B cell (primary cell): ENCODE measurements at regions not wholly inside any gene's neighbourhood (a gene's known extent, or its start where the extent isn't known, plus 50 kb on each side); places are given as distances from the start of the nearest gene placed in this dataset.

ENCODE experiments used
- ATAC-seq: fragments of 200-7000 bp; cut with Tn5 transposase; one replicate; pipeline ENCODE4 v1.10.0; 2021; ENCODE audit warnings: low read depth, mild to moderate bottlenecking, moderate number of reproducible peaks, moderate library complexity
- CTCF ChIA-PET: fragments of 350-600 bp; sonication (Branson Sonifier 250); formaldehyde crosslinking; loops from one replicate; lab custom pipeline; 2021; ENCODE audit warnings: antibody characterized with exemption, inconsistent platforms; lab: Charles Lee
- POLR2A ChIA-PET: fragments of 350-600 bp; sonication (Branson Sonifier 250); formaldehyde crosslinking; loops from one replicate; lab custom pipeline; 2021; ENCODE audit warnings: antibody characterized with exemption; lab: Charles Lee
- DNase-seq: peaks from one replicate; pipeline ENCODE4 v3.0.0; 2013
- H2AFZ ChIP-seq: 2 replicates; pipeline ENCODE4 v1.6.1; 2012; ENCODE audit warnings: mild to moderate bottlenecking, low read depth, low read length; ENCODE audit not compliant: insufficient read depth, poor library complexity, severe bottlenecking
- H3K27ac ChIP-seq, 2 donors: 1 replicate in 1 of 2; 2 replicates in 1 of 2; pipeline ENCODE4 v1.5.1; 2012 to 2013; ENCODE audit warnings: low read length in 2 of 2, mild to moderate bottlenecking in 2 of 2, moderate library complexity in 1 of 2
- H3K27me3 ChIP-seq, 4 experiments: fragments of 200-600 bp in 1 of 4; sonication (generic) in 1 of 4; replicated peaks in 1 of 4; 1 replicate in 2 of 4; 2 replicates in 2 of 4; pipeline versions ENCODE4 v1.6.1 to v1.7.0; 2013 to 2016; ENCODE audit warnings: low read length in 3 of 4, mild to moderate bottlenecking in 2 of 4, mixed read lengths in 1 of 4, moderate library complexity in 1 of 4; ENCODE audit not compliant: insufficient read depth in 4 of 4, control insufficient read depth in 3 of 4; ENCODE audit errors: control extremely low read depth in 1 of 4
- H3K36me3 ChIP-seq, 2 experiments: replicated peaks in 1 of 2; 1 replicate in 1 of 2; 2 replicates in 1 of 2; pipeline versions ENCODE4 v1.6.1 to v1.7.1; 2013; ENCODE audit warnings: low read length in 1 of 2; ENCODE audit not compliant: insufficient read depth in 2 of 2, control insufficient read depth in 1 of 2; ENCODE audit errors: control extremely low read depth in 1 of 2, extremely low read depth in 1 of 2
- H3K4me1 ChIP-seq, 2 donors: fragments of 200-600 bp in 1 of 2; sonication (generic) in 1 of 2; 1 replicate in 1 of 2; 2 replicates in 1 of 2; pipeline versions ENCODE4 v1.5.1 to v1.6.1; 2013 to 2017; ENCODE audit warnings: low read length in 2 of 2; ENCODE audit not compliant: control insufficient read depth in 2 of 2, insufficient read depth in 2 of 2
- H3K4me2 ChIP-seq: replicated peaks from 2 replicates; pipeline ENCODE3; 2012; ENCODE audit warnings: mild to moderate bottlenecking, low read depth, low read length; ENCODE audit not compliant: poor library complexity, severe bottlenecking
- H3K4me3 ChIP-seq, 5 experiments: fragments of 200-600 bp in 1 of 5; sonication (generic) in 1 of 5; 1 replicate in 3 of 5; 2 replicates in 2 of 5; pipeline versions ENCODE4 v1.5.1 to v1.7.0; 2011 to 2016; ENCODE audit warnings: low read length in 4 of 5, mild to moderate bottlenecking in 4 of 5, low read depth in 2 of 5, control low read depth in 1 of 5, moderate library complexity in 1 of 5; ENCODE audit not compliant: insufficient read depth in 1 of 5; ENCODE audit errors: control extremely low read depth in 1 of 5, extremely low read depth in 1 of 5
- H3K79me2 ChIP-seq: fragments of 200-600 bp; sonication (generic); one replicate; pipeline ENCODE4 v1.6.0; 2016; ENCODE audit warnings: low read length; ENCODE audit not compliant: control insufficient read depth, insufficient read depth
- H3K9ac ChIP-seq: fragments of 200-600 bp; sonication (generic); 2 replicates; pipeline ENCODE4 v1.6.1; 2017; ENCODE audit warnings: mild to moderate bottlenecking, low read length, moderate library complexity
- H3K9me3 ChIP-seq, 3 donors: one replicate each; pipeline versions ENCODE4 v1.6.1 to v1.7.1; 2013; ENCODE audit warnings: low read length in 2 of 3; ENCODE audit not compliant: control insufficient read depth in 2 of 3, insufficient read depth in 1 of 3; ENCODE audit errors: control extremely low read depth in 1 of 3
- H4K20me1 ChIP-seq: 2 replicates; pipeline ENCODE4 v1.6.0; 2012; ENCODE audit warnings: mild to moderate bottlenecking, low read length; ENCODE audit not compliant: insufficient read depth, control insufficient read depth, poor library complexity, severe bottlenecking
- H3K27ac Mint-ChIP-seq: one replicate; pipeline ENCODE4 v1.8.0; 2021; ENCODE audit warnings: mixed read lengths
- H3K27me3 Mint-ChIP-seq: one replicate; pipeline ENCODE4 v1.8.0; 2021; ENCODE audit warnings: mixed read lengths
- H3K4me1 Mint-ChIP-seq: one replicate; pipeline ENCODE4 v1.8.0; 2021; ENCODE audit warnings: mixed read lengths
- H3K4me3 Mint-ChIP-seq: one replicate; pipeline ENCODE4 v1.8.0; 2021; ENCODE audit warnings: mixed read lengths
- H3K9me3 Mint-ChIP-seq: one replicate; pipeline ENCODE4 v1.8.0; 2022; ENCODE audit warnings: mixed read lengths; ENCODE audit not compliant: insufficient read depth
- CTCF ChIP-seq: fragments of 200-600 bp; IDR thresholded peaks from one replicate; pipeline ENCODE4 v1.8.0; 2022; ENCODE audit warnings: antibody characterized with exemption, mild to moderate bottlenecking
- EZH2 ChIP-seq: IDR thresholded peaks from 2 replicates; pipeline ENCODE4 v1.6.1; 2012; ENCODE audit warnings: borderline replicate concordance, low read depth, mild to moderate bottlenecking, moderate library complexity, low read length; ENCODE audit not compliant: insufficient read depth, poor library complexity, severe bottlenecking
- WGBS: methylation state at CpG from one replicate; pipeline ENCODE4 v1.1.5; 2013; ENCODE audit warnings: missing lambda C conversion rate; ENCODE audit not compliant: insufficient coverage; 5-methylcytosine and 5-hydroxymethylcytosine counted together
- intact Hi-C: fragments of 100-400 bp; cut with micrococcal nuclease; formaldehyde crosslinking; loops from one replicate; pipeline ENCODE4 v1.10.0; 2022

GRCh38 chr2:39567507-39567906 is 98.2 kb upstream of the TMEM178A start:
- ATAC-seq (no peak), DNase-seq (no peak)
- Mint-ChIP-seq H3K9me3 (peaks cover 8% of the 10 kb centered on the region), H3K4me3 (no peak overlapping the region), H3K27me3 (peaks cover 3% of the 10 kb centered on the region), H3K4me1 (no peaks in the 10 kb centered on the region), H3K27ac (no peak overlapping the region)
- no peak overlapping the region for H3K27ac ChIP-seq
- H3K4me3 ChIP-seq = no peak overlapping the region
- H3K9ac ChIP-seq = no peak overlapping the region
- TF ChIP-seq EZH2 = no peak
- no peak for TF ChIP-seq CTCF
- no peak overlapping the region for H2AFZ ChIP-seq
- no peaks in the 10 kb centered on the region for H3K27me3 ChIP-seq
- WGBS = 100% methylated on average over 1 of the region's 1 CpG
- H4K20me1 ChIP-seq = no peaks in the 10 kb centered on the region
- ChIA-PET CTCF (no interaction called here), POLR2A (no interaction called here)
- H3K4me2 ChIP-seq = no peak overlapping the region
- intact Hi-C loops = no loop called here
- no peaks in the 10 kb centered on the region for H3K79me2 ChIP-seq
- H3K36me3 ChIP-seq = no peaks in the 10 kb centered on the region
- no peaks in the 10 kb centered on the region for H3K4me1 ChIP-seq
- H3K9me3 ChIP-seq = peaks cover 5 to 22% (median 22%) of the 10 kb centered on the region in 3 donors

GRCh38 chr2:39568116-39568515 is 97.6 kb upstream of the TMEM178A start:
- Histone ChIP-seq H3K79me2 (no peaks in the 10 kb centered on the region), H3K4me3 (no peak overlapping the region), H4K20me1 (no peaks in the 10 kb centered on the region), H3K4me1 (no peaks in the 10 kb centered on the region), H3K4me2 (no peak overlapping the region), H3K36me3 (no peaks in the 10 kb centered on the region), H3K27ac (no peak overlapping the region), H3K27me3 (no peaks in the 10 kb centered on the region), H3K9me3 (peaks cover 5 to 16% (median 16%) of the 10 kb centered on the region in 3 donors), H2AFZ (no peak overlapping the region), H3K9ac (no peak overlapping the region)
- no peak overlapping the region for H3K4me3 Mint-ChIP-seq
- no peaks in the 10 kb centered on the region for H3K4me1 Mint-ChIP-seq
- ChIA-PET POLR2A (no interaction called here), CTCF (no interaction called here)
- peaks cover 3% of the 10 kb centered on the region for H3K27me3 Mint-ChIP-seq
- WGBS = 100% methylated on average over 3 of the region's 5 CpGs
- intact Hi-C loops = no loop called here
- no peak for DNase-seq
- no peak overlapping the region for H3K27ac Mint-ChIP-seq
- TF ChIP-seq EZH2 (no peak), CTCF (no peak)
- H3K9me3 Mint-ChIP-seq = peaks cover 2% of the 10 kb centered on the region
- ATAC-seq = no peak
